ENCODE measurements at regions not wholly inside any gene's neighbourhood (a gene's known extent, or its start where the extent isn't known, plus 50 kb on each side); places are given as distances from the start of the nearest gene placed in this dataset.

GRCh38 chr2:8571301-8571791 lies 110.5 kb upstream of the ID2 start:
- no peak for DNase-seq
- Mint-ChIP-seq H3K9me3 (ENCODE audit: unreplicated experiment) (peaks cover 1% of the 10 kb centered on the region), H3K4me3 (ENCODE audit: unreplicated experiment) (no peak overlapping the region), H3K27me3 (ENCODE audit: unreplicated experiment) (peaks cover 7% of the 10 kb centered on the region), H3K36me3 (ENCODE audit: unreplicated experiment) (no peaks in the 10 kb centered on the region), H3K4me1 (ENCODE audit: low read depth, unreplicated experiment) (peaks cover 4% of the 10 kb centered on the region), H3K27ac (ENCODE audit: unreplicated experiment) (no peak overlapping the region)
- no peak for TF ChIP-seq CTCF (IDR thresholded peaks at IDR 0.05; ENCODE audit: partially characterized antibody, unreplicated experiment)

DNA sequence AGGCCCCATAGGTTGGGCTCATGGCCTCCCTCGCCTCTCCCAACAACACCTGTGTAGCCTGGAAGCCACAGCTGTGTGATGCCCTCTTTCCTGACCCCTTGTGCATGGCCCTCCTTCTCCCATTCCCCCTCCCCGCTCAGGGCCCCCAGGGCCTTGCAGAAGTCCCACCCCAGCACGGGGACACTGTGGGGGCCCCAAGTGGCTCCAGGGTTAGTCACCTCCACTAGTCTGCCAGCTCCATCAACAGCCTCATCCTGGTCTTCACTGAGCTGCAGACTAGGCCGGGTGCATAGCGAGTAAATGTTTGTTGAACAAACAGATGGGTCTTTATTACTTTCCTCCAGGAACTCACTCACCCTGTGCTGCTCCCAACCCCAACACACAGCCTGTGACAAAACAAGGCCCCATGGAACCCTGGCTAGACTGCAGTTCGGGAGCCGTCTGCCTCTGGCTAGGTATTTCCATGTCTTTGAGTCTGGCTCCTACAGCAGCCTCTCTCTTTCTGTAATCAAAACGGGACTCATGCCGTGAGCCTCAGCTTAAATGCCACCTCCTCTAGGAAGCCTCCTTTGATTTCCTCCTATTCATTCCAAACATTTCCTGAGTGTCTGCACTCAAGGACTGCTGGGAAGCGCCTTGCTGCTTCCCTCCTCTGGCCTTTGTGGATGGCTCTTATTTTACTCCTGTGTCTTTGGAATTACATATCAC lies 109.9 kb upstream of the ID2 start:
- H3K4me3 Mint-ChIP-seq (ENCODE audit: unreplicated experiment), result no peak overlapping the region
- TF ChIP-seq CTCF (IDR thresholded peaks at IDR 0.05; ENCODE audit: partially characterized antibody, unreplicated experiment), result no peak
- H3K4me1 Mint-ChIP-seq (ENCODE audit: low read depth, unreplicated experiment), result peaks cover 4% of the 10 kb centered on the region
- no peak overlapping the region for H3K27ac Mint-ChIP-seq (ENCODE audit: unreplicated experiment)
- no peak for DNase-seq
- H3K9me3 Mint-ChIP-seq (ENCODE audit: unreplicated experiment), result peaks cover 1% of the 10 kb centered on the region
- H3K36me3 Mint-ChIP-seq (ENCODE audit: unreplicated experiment), result no peaks in the 10 kb centered on the region
- peaks cover 8% of the 10 kb centered on the region for H3K27me3 Mint-ChIP-seq (ENCODE audit: unreplicated experiment)

DNA sequence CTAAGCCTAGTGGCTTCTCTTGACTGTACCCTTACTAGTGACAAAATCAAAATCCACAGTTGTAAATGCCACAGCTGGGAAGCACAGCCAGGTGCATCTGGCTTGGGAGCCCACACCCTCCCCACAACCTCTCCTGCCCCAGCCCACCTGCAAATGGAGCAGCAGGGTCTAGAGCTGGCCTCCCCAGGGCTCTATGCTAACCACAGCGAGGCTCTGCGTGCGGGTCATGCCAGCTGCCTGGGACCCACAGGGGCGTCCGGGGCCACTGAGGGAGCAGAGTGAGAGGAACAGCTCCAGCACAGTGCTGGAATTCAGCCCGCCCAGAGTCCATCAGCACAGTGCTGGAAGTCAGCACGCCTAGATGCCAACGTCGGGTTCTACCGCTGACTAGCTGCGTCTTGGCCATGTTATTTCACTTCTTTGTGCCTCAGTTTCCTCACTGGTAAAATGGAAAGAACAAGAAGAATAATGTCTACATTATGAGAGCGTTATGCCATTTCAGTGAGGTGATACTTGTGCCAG lies 109.1 kb upstream of the ID2 start:
- Mint-ChIP-seq H3K4me3 (ENCODE audit: unreplicated experiment) (no peak overlapping the region), H3K4me1 (ENCODE audit: low read depth, unreplicated experiment) (peaks cover 1% of the 10 kb centered on the region), H3K36me3 (ENCODE audit: unreplicated experiment) (no peaks in the 10 kb centered on the region), H3K9me3 (ENCODE audit: unreplicated experiment) (peaks cover 1% of the 10 kb centered on the region), H3K27ac (ENCODE audit: unreplicated experiment) (no peak overlapping the region), H3K27me3 (ENCODE audit: unreplicated experiment) (peaks cover 8% of the 10 kb centered on the region)
- no peak for DNase-seq
- no peak for TF ChIP-seq CTCF (IDR thresholded peaks at IDR 0.05; ENCODE audit: partially characterized antibody, unreplicated experiment)

DNA sequence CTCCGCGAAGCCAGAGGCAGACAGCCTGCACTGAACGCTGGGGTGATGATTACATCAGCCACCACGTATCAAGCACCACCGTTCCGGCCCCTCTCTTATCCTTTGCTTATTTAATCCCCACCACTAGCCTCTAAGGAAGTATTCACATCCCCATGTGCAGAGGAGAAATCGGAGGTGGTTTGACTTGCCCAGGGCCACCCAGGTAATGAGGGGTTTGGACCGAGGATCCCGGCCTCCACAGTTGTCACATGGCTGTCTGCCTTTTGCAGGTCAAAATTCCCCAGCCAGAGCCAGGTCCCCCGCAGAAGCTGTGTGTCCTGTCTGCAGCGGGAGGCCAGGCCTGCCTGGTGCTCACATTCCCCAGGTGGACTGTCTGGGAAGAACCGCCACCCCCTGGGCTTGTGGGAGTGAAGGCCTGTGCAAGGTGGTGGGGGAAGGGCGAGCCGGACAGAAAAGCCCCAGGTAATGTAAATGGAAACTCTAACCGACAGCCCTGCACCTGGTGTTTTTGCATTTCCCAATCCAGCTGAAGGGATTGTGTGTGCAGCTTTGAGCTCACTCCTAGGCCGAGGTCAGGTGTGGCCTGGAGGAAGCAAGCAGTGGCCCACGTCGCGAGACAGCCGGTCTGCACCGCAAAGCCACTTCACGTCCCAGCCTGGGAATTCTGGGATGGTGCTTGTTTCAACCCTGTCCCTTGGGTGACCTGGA lies 108.5 kb upstream of the ID2 start:
- no peak for TF ChIP-seq CTCF (IDR thresholded peaks at IDR 0.05; ENCODE audit: partially characterized antibody, unreplicated experiment)
- peaks cover 1% of the 10 kb centered on the region for H3K4me1 Mint-ChIP-seq (ENCODE audit: low read depth, unreplicated experiment)
- peaks cover 1% of the 10 kb centered on the region for H3K9me3 Mint-ChIP-seq (ENCODE audit: unreplicated experiment)
- no peak for DNase-seq
- no peaks in the 10 kb centered on the region for H3K36me3 Mint-ChIP-seq (ENCODE audit: unreplicated experiment)
- no peak overlapping the region for H3K27ac Mint-ChIP-seq (ENCODE audit: unreplicated experiment)
- no peak overlapping the region for H3K4me3 Mint-ChIP-seq (ENCODE audit: unreplicated experiment)
- peaks cover 8% of the 10 kb centered on the region for H3K27me3 Mint-ChIP-seq (ENCODE audit: unreplicated experiment)

DNA sequence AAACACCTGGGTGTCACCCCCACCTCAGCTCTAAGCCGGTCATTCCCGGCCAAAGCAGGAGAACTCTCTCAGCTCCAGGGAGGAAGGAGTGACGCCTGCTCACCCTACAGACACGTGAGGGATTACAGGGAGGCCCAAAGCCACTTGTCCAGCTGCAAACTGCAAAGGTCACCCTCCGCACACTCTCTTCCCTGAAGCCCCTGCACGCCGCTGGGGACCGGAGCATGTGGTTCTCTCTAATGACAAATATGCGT lies 108.0 kb upstream of the ID2 start:
- no peak for TF ChIP-seq CTCF (IDR thresholded peaks at IDR 0.05; ENCODE audit: partially characterized antibody, unreplicated experiment)
- DNase-seq, result no peak
- Mint-ChIP-seq H3K27ac (ENCODE audit: unreplicated experiment) (no peak overlapping the region), H3K36me3 (ENCODE audit: unreplicated experiment) (no peaks in the 10 kb centered on the region), H3K4me1 (ENCODE audit: low read depth, unreplicated experiment) (peaks cover 1% of the 10 kb centered on the region), H3K27me3 (ENCODE audit: unreplicated experiment) (peaks cover 8% of the 10 kb centered on the region), H3K4me3 (ENCODE audit: unreplicated experiment) (no peak overlapping the region), H3K9me3 (ENCODE audit: unreplicated experiment) (peaks cover 1% of the 10 kb centered on the region)
